Cardiac fibroblast (primary cell): ENCODE measurements at regions not wholly inside any gene's neighbourhood (a gene's known extent, or its start where the extent isn't known, plus 50 kb on each side); places are given as distances from the start of the nearest gene placed in this dataset.

Experiments
- DNase-seq, 2 donors: peaks; one replicate each; pipeline versions ENCODE4 v3.0.0 to v3.0.0-alpha.2; 2010; ENCODE audit warnings: low read depth in 2 of 2
- H3K4me3 ChIP-seq, 2 donors: replicated peaks in 1 of 2; 1 replicate in 1 of 2; 2 replicates in 1 of 2; pipeline ENCODE4 v1.5.1; 2011; ENCODE audit warnings: low read depth in 2 of 2, low read length in 2 of 2, mild to moderate bottlenecking in 2 of 2, moderate library complexity in 1 of 2
- CTCF ChIP-seq: IDR thresholded peaks from one replicate; pipeline ENCODE4 v1.5.1; 2011; ENCODE audit warnings: low read depth, mild to moderate bottlenecking, low read length, inconsistent platforms

GRCh38 chr2:20106746-20107145 lies 55.3 kb upstream of the LAPTM4A start:
- TF ChIP-seq CTCF = peak; percentile 41
- DNase-seq = peak in 1 of 2 donors; percentile 39
- peak overlapping the region in 1 of 2 donors; percentile 35 for H3K4me3 ChIP-seq

GRCh38 chr2:20104900-20105545 lies 53.6 kb upstream of the LAPTM4A start:
- TF ChIP-seq CTCF = no peak
- DNase-seq = no peak
- no peak overlapping the region for H3K4me3 ChIP-seq

GRCh38 chr2:20103530-20103929 lies 52.1 kb upstream of the LAPTM4A start:
- peak; percentile 26 to 50 for DNase-seq
- TF ChIP-seq CTCF = peak; percentile 29
- no peak overlapping the region for H3K4me3 ChIP-seq
